ENCODE measurements at regions not wholly inside any gene's neighbourhood (a gene's known extent, or its start where the extent isn't known, plus 50 kb on each side); places are given as distances from the start of the nearest gene placed in this dataset.

GRCh38 chr4:15213302-15213970, 211.2 kb downstream of the CPEB2 start:
- TF ChIP-seq EZH2phosphoT487 (IDR thresholded peaks at IDR 0.05; ENCODE audit: borderline replicate concordance, low read depth, low read length) (no peak), CTCF (conservative IDR thresholded peaks at IDR 0.05; ENCODE audit: low read length) (no peak)
- BruUV-seq (replicated peaks), result no TSS peak
- POLR2A ChIA-PET, result interaction anchor here (0.5 to 1.2 kb wide), 2 partner anchors 13 to 247 kb away, joined by 3 to 4 read pairs; no protein-coding TSS in a partner anchor
- no peaks in the 10 kb centered on the region for H3K79me2 ChIP-seq (ENCODE audit: insufficient read depth, low read depth, low read length)
- no peaks in the 10 kb centered on the region for H3K9me3 ChIP-seq (ENCODE audit: low read length)
- no peaks in the 10 kb centered on the region for H4K20me1 ChIP-seq (ENCODE audit: insufficient read depth, low read length)
- H3K4me2 ChIP-seq (ENCODE audit: low read length), result no peak overlapping the region
- H3K4me3 ChIP-seq (ENCODE audit: low read depth, low read length, poor library complexity, severe bottlenecking), result no peak overlapping the region
- H3K27ac ChIP-seq (ENCODE audit: low read depth, low read length, poor library complexity, severe bottlenecking), result no peak overlapping the region
- CTCF ChIA-PET (ENCODE audit: unreplicated experiment), result no interaction called here
- DNase-seq (ENCODE audit: low spot score), result no peak
- intact Hi-C loops (cut with micrococcal nuclease; ENCODE audit: unreplicated experiment), result no loop called here
- no peak overlapping the region for H2AFZ ChIP-seq (ENCODE audit: low read length)
- H3K9me2 ChIP-seq (ENCODE audit: insufficient read depth, low read length), result no peaks in the 10 kb centered on the region
- no peaks in the 10 kb centered on the region for H3K36me3 ChIP-seq (ENCODE audit: insufficient read depth, low read length)
- no peaks in the 10 kb centered on the region for H3K4me1 ChIP-seq (ENCODE audit: insufficient read depth, low read length, poor library complexity, severe bottlenecking)

GRCh38 chr4:15215109-15215508, 212.7 kb upstream of the C1QTNF7 start:
- H3K9me2 ChIP-seq (ENCODE audit: insufficient read depth, low read length), result no peaks in the 10 kb centered on the region
- H4K20me1 ChIP-seq (ENCODE audit: insufficient read depth, low read length), result no peaks in the 10 kb centered on the region
- H3K79me2 ChIP-seq (ENCODE audit: insufficient read depth, low read depth, low read length), result no peaks in the 10 kb centered on the region
- intact Hi-C loops (cut with micrococcal nuclease; ENCODE audit: unreplicated experiment), result no loop called here
- DNase-seq (ENCODE audit: low spot score), result no peak
- no peak overlapping the region for H2AFZ ChIP-seq (ENCODE audit: low read length)
- no peak overlapping the region for H3K27ac ChIP-seq (ENCODE audit: low read depth, low read length, poor library complexity, severe bottlenecking)
- no TSS peak for BruUV-seq (replicated peaks)
- no peak overlapping the region for H3K4me2 ChIP-seq (ENCODE audit: low read length)
- TF ChIP-seq CTCF (conservative IDR thresholded peaks at IDR 0.05; ENCODE audit: low read length), result no peak
- no peak for TF ChIP-seq EZH2phosphoT487 (IDR thresholded peaks at IDR 0.05; ENCODE audit: borderline replicate concordance, low read depth, low read length)
- H3K4me3 ChIP-seq (ENCODE audit: low read depth, low read length, poor library complexity, severe bottlenecking), result no peak overlapping the region
- H3K9me3 ChIP-seq (ENCODE audit: low read length), result no peaks in the 10 kb centered on the region
- POLR2A ChIA-PET, result no interaction called here
- H3K36me3 ChIP-seq (ENCODE audit: insufficient read depth, low read length), result no peaks in the 10 kb centered on the region
- CTCF ChIA-PET (ENCODE audit: unreplicated experiment), result no interaction called here
- H3K4me1 ChIP-seq (ENCODE audit: insufficient read depth, low read length, poor library complexity, severe bottlenecking), result no peaks in the 10 kb centered on the region

- BruUV-seq (replicated peaks), result no TSS peak
- POLR2A ChIA-PET, result interaction anchor here (0.6 to 1.1 kb wide), 3 partner anchors 187 to 530 kb away, joined by 3 read pairs; no protein-coding TSS in a partner anchor
These were observed 201.6 kb upstream of the C1QTNF7 start for GRCh38 chr4:15226203-15226602.

More at GRCh38 chr4:15226203-15226602, 201.6 kb upstream of the C1QTNF7 start:
- no peak overlapping the region for H3K4me2 ChIP-seq (ENCODE audit: low read length)
- CTCF ChIA-PET (ENCODE audit: unreplicated experiment), result no interaction called here
- no peaks in the 10 kb centered on the region for H3K36me3 ChIP-seq (ENCODE audit: insufficient read depth, low read length)
- no peaks in the 10 kb centered on the region for H3K9me2 ChIP-seq (ENCODE audit: insufficient read depth, low read length)
- no peaks in the 10 kb centered on the region for H3K4me1 ChIP-seq (ENCODE audit: insufficient read depth, low read length, poor library complexity, severe bottlenecking)
- no peaks in the 10 kb centered on the region for H3K79me2 ChIP-seq (ENCODE audit: insufficient read depth, low read depth, low read length)
- H2AFZ ChIP-seq (ENCODE audit: low read length), result no peak overlapping the region
- no peak overlapping the region for H3K4me3 ChIP-seq (ENCODE audit: low read depth, low read length, poor library complexity, severe bottlenecking)
- no peaks in the 10 kb centered on the region for H3K9me3 ChIP-seq (ENCODE audit: low read length)
- no peak for DNase-seq (ENCODE audit: low spot score)
- H3K27ac ChIP-seq (ENCODE audit: low read depth, low read length, poor library complexity, severe bottlenecking), result no peak overlapping the region
- H4K20me1 ChIP-seq (ENCODE audit: insufficient read depth, low read length), result no peaks in the 10 kb centered on the region
- intact Hi-C loops (cut with micrococcal nuclease; ENCODE audit: unreplicated experiment), result no loop called here
- no peak for TF ChIP-seq CTCF (conservative IDR thresholded peaks at IDR 0.05; ENCODE audit: low read length)
- TF ChIP-seq EZH2phosphoT487 (IDR thresholded peaks at IDR 0.05; ENCODE audit: borderline replicate concordance, low read depth, low read length), result no peak

Measured in OCI-LY7 (cell line).